Eye (tissue), 1 donor: ENCODE measurements at regions not wholly inside any gene's neighbourhood (a gene's known extent, or its start where the extent isn't known, plus 50 kb on each side); places are given as distances from the start of the nearest gene placed in this dataset.
A peak's percentile ranks its signal among the peaks of the same experiment; 100 is the strongest.
"Not testable (repeated sequence)": the region's sequence is repeated elsewhere in the genome, so short reads cannot be mapped to it uniquely, and the experiment has no call there.

ENCODE experiments used
- DNase-seq: peaks from one replicate; pipeline ENCODE4 v3.0.0-alpha.2; 2015

DNA sequence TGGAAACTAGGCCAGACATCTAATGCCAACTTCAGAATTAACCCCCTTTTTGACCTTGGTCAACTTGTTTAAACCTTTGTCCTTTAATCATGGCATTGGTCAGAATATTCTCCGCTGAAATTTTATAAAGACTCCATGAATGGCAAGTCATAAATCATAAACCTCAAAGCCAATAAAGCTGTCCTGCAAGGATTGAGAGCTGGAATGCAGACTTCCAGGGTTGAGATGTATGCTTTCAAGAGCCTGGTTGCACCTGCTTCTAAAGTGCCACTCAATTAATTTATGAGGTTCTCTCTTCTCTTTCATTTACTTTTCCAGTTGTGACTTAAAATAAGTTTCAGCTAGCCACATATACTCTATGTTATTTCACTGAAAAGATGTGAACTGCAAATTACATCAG lies 136.2 kb upstream of the HCCS start:
- no peak for DNase-seq

DNA sequence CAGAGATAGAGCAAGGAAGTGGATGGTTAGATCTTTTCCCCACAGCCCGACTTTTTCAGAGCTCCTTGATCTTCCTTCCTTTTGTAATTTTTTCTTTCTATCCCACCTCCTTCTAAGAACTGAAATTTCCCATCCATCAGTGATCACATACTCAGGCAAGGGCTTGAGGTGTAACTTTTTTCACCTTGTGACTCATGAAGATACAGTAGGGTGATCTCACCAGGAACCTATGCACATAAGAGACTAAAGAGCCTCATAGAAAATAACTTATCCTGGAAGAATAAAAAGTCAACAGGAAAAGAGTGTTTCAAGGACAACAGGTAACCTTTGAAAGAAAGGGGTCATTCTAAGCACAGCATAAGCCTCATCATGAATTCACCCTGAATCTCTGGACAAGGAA lies 131.2 kb upstream of the HCCS start:
- no peak for DNase-seq

DNA sequence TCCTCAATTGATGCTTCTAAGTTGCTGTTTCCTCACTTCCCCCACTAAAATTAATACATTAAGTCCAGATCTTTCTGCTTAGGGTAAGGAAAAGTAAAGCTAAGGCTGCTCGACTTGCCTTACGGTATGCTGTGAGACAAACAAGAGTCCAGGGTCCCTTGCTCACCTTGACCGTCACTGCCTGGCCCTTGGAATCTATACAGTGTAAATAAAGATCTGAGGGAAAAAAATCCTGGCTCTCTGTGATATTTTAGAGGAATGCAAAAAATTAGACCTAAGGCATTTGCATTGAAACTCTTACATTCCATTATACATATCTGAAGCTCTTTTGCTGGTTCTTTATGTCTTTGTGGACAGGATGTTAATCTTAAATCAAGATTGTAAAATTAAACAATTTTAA lies 129.6 kb upstream of the HCCS start:
- DNase-seq = no peak

DNA sequence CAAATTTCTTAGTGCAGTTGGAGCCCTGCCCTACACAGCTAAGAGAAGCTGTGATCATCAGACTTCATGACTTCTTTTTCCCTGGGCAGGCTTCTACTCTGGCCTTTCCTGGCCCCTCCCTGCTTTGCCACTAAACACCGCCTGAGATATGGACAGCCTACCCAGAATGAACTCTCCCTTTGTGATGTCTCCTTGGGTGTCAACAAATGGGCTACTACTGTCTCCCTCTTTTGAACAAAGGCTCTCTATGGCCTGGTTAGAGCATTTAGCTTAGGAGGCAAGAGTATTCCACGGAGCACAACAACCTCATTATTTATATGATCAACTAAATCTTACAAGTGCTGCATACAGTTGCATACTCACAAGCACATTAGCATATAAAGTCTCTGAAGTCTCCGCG lies 127.6 kb upstream of the HCCS start:
- no peak for DNase-seq

DNA sequence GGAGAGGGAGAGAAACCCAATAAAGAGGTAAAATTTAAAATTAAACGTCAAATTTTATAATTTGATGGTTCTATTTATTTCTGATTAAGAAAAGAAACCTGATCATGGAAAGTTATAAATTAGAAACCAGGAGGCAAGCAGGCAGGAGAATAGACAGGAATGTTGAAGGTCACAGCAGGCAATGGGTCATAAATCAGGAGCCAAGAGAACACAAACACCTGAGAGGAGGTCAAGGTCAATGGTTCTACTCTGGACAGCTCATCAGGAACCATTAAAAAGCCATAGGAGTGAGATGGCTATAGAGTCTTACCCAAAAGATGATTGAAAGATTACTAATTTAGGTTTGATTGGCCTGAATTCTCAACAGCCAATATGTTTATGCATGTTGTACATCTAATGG lies 126.9 kb upstream of the HCCS start:
- DNase-seq = no peak

DNA sequence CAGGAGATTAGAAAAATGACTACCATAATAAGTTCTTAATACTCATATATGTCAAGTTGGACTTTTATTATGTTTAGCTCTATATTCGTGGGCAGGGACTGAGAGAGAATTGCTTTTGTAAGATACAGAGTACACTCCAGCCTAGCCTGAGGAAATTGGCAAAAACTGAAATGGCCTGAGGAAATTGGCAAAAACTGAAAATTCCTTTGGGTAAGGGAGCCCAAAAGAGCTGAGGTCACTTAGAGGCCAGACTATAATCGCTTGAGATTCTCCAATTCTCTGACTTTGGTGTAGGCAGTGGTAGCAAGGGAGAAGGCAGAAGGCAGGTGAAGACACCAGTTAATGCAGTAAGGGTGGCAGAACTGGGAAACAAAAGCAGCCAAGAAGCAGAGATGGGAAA lies 124.5 kb upstream of the HCCS start:
- no peak for DNase-seq

DNA sequence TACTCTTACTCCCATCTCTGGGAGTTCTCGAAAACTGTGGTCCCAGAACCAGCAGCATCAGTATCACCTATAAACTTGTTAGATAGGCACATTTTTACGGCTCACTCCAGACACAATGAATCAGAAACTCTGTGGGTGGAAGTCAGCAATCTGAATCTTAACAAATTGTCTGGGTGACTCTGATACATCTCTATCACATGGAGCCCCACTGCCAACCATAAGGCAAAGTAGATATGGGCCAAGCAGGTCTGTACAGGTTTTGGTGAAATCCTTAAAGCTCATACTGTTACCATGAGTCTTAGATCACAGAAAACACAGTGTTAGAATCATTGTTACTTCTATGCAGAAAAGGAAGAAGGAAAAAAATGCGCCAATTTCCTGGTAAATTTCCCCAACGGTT lies 122.5 kb upstream of the HCCS start:
- peak; percentile 0 for DNase-seq

DNA sequence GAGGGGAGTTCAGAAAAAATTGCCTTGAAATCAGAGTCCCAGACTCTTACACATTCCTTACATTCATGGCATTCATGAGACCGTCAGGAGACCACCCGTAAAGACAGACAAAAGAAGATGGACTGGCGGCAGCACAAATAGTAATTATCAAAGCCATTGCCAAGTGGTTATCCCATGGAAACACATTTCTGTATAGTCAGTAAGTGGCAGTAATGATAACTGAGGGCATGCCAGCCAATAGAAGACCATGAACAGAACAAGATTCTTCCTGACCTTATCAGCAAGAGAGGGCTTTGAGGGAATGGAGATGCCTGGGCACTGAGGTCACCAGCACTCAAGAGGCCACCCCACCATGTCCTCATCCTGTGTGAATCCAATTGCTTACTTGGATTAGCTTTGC lies 121.7 kb upstream of the HCCS start:
- DNase-seq = peak; percentile 52

DNA sequence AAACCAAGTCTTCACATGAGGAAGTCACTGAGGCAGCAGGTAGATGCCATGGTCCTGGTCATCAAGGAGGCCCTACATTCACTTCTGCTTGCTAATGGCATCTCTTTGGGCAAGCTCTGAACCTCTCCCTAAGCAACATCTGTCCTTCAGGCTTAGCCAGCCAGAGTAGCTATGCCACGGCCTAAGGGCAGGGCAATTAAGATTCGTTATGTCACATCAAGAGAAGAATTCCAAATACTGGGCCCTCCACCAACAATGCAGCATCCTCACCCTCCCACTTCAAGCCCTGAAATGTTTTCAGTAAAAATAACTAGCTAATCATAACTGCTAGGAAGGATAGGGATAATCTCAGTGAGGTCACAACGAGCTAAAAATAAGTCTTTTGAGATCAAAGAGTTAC lies 120.7 kb upstream of the HCCS start:
- no peak for DNase-seq

DNA sequence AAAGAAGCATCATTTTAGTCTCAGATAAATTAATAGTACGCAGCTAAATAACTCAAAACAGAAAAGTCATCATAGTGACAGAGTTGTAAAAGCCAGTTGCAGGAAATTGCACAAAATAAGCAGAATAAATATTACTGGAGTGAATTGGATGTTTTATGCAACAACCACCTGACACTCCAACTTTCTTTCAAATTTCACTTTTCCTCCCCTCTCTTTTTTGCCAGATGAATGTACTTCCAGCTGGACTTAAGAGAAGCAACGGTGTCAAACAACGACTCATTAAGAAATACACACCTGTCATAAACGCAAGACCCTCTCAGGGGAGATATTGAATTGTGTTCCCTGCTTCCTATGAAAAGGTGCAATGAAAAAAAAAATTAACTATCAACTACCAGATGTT lies 120.2 kb upstream of the HCCS start:
- no peak for DNase-seq

DNA sequence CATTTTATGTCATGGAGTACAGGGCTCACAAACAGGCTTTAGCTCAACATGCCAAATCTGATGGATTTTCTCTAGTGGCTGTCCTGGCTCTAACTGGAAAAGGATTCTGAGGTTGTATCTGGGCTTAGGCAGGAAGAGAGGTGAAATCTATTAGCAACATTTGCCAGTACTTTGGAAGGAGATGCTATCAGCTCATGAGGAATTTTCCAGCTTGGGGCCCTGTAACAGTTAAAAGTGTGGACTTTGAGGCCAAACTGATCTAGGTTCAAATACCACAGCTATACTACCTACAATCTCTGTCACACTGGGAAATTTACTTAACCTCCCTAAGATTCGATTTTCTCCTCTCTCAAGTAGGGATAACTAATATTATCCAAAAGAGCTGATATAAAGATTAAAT lies 119.0 kb upstream of the HCCS start:
- DNase-seq = no peak

DNA sequence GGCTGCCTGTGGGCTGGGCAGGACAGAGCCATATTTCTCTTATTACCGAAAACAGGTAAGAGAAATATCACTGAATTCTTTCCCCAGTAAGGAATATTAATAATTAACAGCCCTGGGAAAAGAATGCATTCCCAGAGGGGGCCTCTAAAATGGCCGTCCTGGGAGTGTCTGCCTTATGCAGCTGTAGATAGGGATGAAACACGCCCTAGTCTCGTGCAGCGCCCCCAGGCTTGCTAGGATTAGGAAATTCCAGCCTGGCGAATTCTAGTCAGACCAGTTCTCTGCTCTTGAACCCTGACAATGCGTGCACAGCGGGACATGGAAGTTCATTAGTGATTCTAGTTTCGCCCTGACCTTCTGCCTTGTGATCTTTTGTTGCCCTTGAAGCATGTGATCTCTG lies 104.1 kb upstream of the HCCS start:
- not testable (repeated sequence) for DNase-seq

DNA sequence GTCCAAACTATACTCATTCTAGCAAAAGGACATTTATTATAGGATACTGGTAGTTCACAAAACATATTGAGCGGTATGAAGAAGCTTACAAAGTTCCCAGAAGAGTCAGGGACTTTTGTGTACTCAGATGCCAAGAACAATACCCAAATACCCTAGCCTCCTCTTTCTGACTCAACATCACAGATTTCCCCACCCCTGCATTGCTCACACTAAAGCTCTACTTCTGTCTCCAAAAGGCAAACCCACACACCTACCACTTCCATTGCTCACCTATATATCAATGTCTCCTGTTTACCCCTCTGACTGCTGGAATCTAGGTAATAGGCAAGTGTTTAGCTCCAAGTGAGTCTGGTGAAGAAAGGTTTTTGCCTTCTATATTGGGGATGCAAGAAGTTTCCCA lies 100.7 kb upstream of the HCCS start:
- DNase-seq = no peak

DNA sequence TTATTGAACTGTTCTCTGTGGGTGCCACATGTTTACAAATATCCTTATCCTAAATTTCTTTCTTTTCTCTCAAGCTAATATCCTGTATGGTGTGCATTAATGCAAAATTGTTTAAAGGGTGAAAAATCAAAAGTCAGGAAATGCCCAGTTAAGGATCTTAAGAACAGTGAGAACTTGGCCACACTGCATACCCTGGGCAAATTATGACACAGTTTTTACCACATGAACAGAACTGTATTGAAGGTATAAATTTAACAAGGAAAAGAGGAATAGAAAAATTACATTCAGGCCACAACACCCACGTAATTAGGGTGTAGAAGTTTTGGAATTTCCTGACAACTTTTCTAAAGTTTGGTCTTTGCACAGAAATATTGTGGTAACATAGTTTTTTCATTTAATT lies 94.4 kb upstream of the HCCS start:
- DNase-seq = no peak

DNA sequence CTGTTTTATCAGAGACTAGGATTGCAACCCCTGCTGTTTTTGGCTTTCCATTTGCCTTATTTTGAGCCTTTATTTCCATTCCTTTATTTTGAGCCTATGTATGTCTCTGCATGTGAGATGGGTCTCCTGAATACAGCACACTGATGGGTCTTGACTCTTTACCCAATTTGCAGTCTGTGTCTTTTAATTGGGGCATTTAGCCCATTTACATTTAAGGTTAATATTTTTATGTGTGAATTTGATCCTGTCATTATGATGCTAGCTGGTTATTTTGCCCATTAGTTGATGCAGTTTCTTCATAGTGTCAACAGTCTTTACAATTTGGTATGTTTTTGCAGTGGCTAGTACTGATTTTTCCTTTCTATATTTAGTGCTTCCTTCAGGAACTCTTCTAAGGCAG lies 88.5 kb upstream of the HCCS start:
- not testable (repeated sequence) for DNase-seq

DNA sequence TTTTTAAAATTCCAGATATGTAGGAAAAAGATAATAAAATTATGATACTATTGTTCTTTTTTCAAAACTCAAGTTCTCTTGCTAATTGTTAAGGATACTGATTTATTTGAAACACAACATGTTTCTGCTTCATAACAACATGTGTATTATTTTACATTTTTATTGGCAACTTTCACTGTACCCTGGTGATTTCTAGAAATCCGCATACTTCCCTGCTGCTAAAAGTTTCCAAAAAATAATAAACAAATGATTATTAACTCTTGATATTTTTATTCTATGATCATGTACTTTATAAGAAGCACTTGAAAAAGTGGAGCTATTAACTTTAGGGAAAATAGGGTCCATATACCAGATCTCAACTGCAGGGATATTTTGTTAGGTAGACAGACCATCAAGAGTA lies 71.2 kb upstream of the HCCS start:
- DNase-seq = no peak

DNA sequence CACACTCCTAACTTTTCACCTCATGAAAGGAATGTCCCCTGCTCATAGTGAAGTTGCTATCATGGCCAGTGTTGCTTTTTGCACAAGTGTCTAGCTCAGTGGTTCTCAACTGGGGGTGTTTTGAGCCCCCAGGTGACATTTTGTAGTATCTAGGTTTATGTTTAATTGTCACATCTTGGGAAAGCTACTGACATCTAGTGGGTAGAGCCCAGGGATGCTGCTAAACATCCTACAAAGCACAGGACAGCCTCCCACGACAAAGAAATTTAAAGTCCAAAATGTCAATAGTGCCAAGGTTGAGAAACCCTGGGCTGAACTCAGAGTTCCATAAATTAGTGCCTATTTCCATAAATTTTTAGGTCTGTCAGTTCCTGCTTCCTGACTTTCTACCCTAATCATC lies 70.7 kb upstream of the HCCS start:
- DNase-seq = no peak

DNA sequence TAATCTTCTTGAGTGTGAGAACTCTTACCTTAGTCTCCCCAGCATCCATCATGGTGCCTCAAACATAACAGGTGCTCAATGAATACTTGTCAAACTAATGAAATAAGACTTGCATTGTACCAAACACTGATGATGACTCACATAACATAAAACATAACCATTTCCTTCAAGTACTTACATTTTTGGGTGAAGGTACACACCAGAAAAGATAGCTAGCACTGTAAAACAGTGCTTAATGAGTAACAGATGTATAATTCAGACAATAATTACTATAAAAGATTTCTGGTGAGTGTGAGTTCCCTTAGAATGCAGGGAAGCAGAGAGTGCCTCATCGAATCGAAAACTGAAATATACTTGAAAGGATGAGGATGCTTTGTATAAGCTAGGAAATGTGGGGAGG lies 70.1 kb upstream of the HCCS start:
- no peak for DNase-seq

DNA sequence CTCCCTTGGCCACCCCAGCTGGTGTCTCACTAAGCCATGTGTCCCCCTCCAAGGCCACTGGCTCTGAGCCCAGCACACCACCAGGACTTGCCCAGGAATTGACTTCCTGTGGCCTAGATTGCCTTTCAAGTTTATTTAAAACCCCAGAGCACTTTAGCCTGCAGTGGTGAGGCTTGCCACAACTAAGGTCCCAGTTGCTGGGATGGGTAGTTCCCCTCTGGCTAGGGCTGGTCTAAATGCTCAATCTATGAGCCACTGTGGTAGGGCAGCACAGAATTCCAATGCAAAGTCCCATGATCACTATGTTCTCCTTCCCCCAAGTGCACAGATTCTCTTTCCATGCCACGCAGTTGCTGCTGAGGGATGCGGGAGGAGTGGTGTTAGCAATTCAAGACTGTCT lies 61.1 kb upstream of the HCCS start:
- no peak for DNase-seq

DNA sequence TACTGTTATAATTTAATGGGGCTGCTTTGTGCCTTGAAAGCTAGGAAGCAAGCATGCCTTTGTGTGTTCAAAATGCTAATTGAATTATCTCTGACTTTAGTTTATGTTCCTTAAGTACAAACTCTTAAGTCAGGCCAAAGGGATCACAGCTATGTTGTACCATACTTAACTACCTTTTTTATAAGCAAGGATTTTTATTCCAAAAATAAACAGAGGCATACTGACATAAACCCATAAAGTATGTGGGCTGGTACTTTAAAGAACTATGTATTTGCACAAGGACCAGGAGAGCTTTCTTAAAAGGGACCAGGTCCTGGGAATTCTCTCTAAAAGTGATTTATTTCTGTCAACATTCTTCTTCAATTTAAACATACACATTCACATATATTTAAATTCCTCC lies 57.8 kb upstream of the HCCS start:
- no peak for DNase-seq

DNA sequence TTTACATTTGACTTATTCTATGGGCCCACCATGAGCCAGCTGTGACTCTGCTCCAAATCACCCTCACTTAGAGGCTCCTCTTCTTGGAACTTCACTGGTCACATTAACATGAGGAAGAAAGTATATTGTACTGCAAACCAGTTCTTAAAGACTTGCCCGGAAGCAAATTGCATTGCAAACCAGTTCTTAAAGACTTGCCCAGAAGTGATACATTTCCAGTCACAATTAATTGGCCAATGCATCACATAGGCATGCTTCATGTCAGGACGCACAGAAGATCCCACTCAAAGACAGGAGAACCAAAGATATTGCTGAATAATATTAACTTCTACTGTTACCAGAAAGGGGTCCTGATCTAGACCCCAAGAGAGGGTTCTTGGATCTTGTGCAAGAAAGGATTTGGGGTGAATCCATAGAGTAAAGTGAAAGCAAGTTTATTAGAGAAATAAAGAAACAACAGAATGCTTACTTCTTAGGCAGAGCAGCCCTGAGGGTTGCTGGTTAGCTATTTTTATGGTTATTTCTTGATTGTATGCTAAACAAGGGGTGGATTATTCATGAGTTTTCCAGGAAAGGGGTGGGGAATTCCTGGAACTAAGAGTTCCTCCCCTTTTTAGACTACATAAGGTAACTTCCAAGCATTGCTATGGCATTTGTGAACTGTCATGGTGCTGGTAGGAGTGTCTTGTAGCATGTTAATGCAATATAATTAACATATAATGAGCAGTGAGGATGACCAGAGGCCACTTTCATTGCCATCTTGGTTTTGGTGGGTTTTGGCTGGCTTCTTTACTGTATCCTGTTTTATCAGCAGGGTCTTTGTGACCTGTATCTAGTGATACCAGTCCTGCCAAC lies 54.6 kb upstream of the HCCS start:
- no peak for DNase-seq

DNA sequence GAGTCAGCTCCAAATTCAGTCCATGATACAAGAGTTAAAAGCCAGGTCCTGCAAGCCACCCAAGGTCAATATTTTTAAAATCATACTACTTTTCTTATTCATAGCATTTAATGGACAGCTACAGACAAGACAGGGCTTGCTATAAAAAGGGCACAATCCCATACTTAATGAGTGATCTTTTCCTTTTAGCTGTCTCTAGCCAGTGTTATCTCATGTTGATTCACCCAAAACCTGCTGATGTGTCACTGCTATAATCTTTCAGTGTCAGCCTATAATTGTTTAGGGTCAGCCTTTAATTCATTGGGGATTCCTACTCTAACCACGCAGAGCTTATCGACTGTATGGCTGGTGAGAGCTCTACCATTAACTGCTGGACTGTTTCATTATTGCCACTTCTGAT lies 51.2 kb upstream of the HCCS start:
- DNase-seq = no peak
